Activated T-helper 2 cell treated with anti-CD3 and anti-CD28 coated beads, Interferon-gamma antibody, Interleukin-2, Interleukin-4, amounts not matched to agents 10 μg/mL and 5 μg/mL and 100 μg/mL, durations not matched to agents 14 hours and 24 hours and 36 hours (primary cell): ENCODE measurements at regions not wholly inside any gene's neighbourhood (a gene's known extent, or its start where the extent isn't known, plus 50 kb on each side); places are given as distances from the start of the nearest gene placed in this dataset.
"Not testable (repeated sequence)": the region's sequence is repeated elsewhere in the genome, so short reads cannot be mapped to it uniquely, and the experiment has no call there.

Experiments
- DNase-seq: peaks from one replicate; pipeline ENCODE4 v3.0.0; 2021; ENCODE audit warnings: low spot score
- H3K27ac Mint-ChIP-seq: one replicate; pipeline ENCODE4 v1.8.0; 2021; ENCODE audit warnings: mixed read lengths
- H3K27me3 Mint-ChIP-seq: one replicate; pipeline ENCODE4 v1.8.0; 2021; ENCODE audit warnings: low read depth, mixed read lengths
- H3K36me3 Mint-ChIP-seq: one replicate; pipeline ENCODE4 v1.8.0; 2021; ENCODE audit warnings: low read depth, mixed read lengths
- H3K4me1 Mint-ChIP-seq: one replicate; pipeline ENCODE4 v1.8.0; 2021; ENCODE audit warnings: low read depth, mixed read lengths
- H3K4me3 Mint-ChIP-seq: one replicate; pipeline ENCODE4 v1.8.0; 2021; ENCODE audit warnings: low read depth, mild to moderate bottlenecking, moderate library complexity, mixed read lengths
- H3K9me3 Mint-ChIP-seq: one replicate; pipeline ENCODE4 v1.8.0; 2021; ENCODE audit warnings: mixed read lengths
- intact Hi-C: fragments of 100-400 bp; cut with micrococcal nuclease; formaldehyde crosslinking; loops from one replicate; pipeline ENCODE4 v1.15.1; 2023

DNA sequence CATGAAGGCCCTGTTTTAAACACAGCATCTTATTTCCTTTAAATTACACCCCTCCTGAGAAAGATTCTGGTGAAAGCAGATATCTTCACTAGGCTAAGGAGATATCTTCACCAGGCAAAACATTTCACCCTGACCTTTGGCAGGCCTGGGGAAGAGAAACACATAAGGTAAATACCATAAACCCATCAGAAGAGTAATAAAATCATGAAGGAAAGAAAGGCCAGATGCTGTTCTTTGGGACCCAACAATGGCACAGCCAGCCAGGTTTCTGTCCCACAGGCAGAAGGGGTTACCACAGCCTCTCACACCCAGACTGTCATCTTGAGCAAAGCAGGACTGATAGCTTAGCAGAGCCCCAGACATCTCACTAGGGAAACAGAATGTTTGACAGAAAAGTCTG lies 125.4 kb downstream of the CCDC34 start:
- H3K36me3 Mint-ChIP-seq = no peaks in the 10 kb centered on the region
- H3K4me1 Mint-ChIP-seq = no peaks in the 10 kb centered on the region
- intact Hi-C loops = no loop called here
- H3K27me3 Mint-ChIP-seq = peaks cover 2% of the 10 kb centered on the region
- no peak overlapping the region for H3K27ac Mint-ChIP-seq
- H3K4me3 Mint-ChIP-seq = no peak overlapping the region
- H3K9me3 Mint-ChIP-seq = no peaks in the 10 kb centered on the region
- DNase-seq = no peak

DNA sequence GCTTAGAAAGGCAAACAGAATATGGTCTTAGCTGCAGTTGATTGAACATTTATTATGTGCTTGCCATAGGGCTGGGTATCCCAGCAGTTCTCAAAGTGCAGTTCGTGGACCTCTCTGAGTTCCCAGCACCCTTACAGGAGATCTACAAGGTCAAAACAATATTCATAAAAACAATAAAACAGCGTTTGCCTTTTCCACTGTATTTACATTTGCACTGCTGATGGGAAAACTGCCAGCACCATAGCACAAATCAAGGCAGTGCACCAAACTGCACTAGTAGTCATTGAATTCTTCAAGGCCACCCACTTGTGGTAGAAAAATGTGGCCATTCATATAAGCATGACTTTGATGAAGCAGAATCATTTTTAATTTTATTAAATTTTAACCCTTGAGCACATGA lies 128.1 kb downstream of the CCDC34 start:
- no peaks in the 10 kb centered on the region for H3K4me1 Mint-ChIP-seq
- H3K4me3 Mint-ChIP-seq = no peak overlapping the region
- H3K27me3 Mint-ChIP-seq = peaks cover 2% of the 10 kb centered on the region
- intact Hi-C loops = no loop called here
- DNase-seq = no peak
- no peaks in the 10 kb centered on the region for H3K9me3 Mint-ChIP-seq
- no peaks in the 10 kb centered on the region for H3K36me3 Mint-ChIP-seq
- H3K27ac Mint-ChIP-seq = no peak overlapping the region

DNA sequence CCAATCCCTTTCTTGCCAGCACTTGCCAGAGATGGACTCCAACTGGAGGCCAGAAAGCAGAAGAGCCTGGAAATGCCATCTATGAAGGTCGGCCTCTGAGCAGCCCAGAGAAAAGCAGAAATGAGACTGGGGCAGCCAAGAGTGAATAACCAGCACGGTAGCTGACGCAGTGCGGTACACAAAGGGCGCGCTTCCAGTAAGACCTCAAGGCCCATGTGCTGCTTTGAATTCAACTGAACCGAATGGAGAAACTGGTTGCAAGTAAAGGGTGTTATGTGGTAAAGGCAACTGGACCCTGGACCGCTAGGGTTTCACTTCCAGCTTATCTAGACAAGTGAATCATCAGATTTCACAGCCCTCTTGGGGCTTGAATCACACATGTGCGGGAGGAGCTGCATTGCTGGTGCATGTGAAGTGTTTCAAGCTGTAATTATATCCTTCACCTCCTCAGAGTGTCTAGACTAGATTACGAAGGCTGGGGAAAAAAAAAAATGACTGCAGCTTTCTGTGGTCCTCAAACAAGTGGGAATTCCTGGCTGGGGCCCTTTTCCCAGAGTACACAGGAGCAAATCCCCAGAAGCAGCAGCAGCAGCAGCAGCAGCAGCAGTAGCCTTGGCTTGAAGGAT lies 128.9 kb downstream of the CCDC34 start:
- DNase-seq = no peak
- Mint-ChIP-seq H3K4me3 (no peak overlapping the region), H3K4me1 (no peaks in the 10 kb centered on the region), H3K9me3 (no peaks in the 10 kb centered on the region), H3K36me3 (no peaks in the 10 kb centered on the region), H3K27ac (no peak overlapping the region), H3K27me3 (no peaks in the 10 kb centered on the region)
- intact Hi-C loops = no loop called here

DNA sequence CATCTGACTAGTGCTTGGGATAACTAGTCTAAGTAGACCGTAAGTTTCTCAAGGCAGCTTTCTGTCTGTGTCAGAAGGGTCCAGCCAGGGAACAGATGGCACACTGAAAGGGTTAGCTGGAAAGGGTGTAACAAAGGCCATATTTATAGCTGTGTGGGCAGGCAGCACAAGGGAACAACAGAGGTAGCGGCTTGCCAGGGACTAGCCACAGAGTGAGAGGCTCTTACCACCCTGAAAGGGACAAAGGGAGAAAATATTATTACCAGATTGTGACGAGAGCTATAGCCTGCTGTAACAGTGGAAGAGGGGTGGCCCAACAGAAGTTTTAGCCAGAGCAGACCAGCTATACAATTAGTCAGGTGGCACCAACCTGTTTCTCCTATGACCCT lies 129.4 kb downstream of the CCDC34 start:
- DNase-seq = no peak
- intact Hi-C loops = no loop called here
- no peaks in the 10 kb centered on the region for H3K27me3 Mint-ChIP-seq
- no peak overlapping the region for H3K4me3 Mint-ChIP-seq
- H3K4me1 Mint-ChIP-seq = no peaks in the 10 kb centered on the region
- no peak overlapping the region for H3K27ac Mint-ChIP-seq
- H3K9me3 Mint-ChIP-seq = no peaks in the 10 kb centered on the region
- no peaks in the 10 kb centered on the region for H3K36me3 Mint-ChIP-seq

DNA sequence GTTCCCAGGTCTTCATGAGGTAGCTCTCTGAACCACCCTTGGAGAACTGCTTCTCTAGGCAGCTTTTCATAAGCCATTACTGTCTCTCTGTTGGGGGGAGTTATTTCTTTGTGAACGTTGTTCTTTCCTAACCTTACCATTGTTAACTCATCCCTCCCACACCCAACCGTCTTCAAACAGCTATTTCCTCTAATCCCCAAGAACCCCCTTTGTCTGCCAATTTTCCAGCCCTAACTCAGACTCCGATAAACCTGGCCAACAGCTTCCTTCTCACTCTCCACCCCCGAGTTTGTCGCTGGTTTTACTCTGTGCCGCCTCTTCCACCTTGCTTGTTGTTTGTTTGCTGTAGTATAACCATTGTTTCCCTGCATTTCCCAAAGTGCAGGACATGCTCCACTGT lies 131.5 kb downstream of the CCDC34 start:
- Mint-ChIP-seq H3K4me1 (no peaks in the 10 kb centered on the region), H3K27ac (no peak overlapping the region), H3K9me3 (no peaks in the 10 kb centered on the region), H3K27me3 (no peaks in the 10 kb centered on the region), H3K36me3 (no peaks in the 10 kb centered on the region), H3K4me3 (no peak overlapping the region)
- intact Hi-C loops = no loop called here
- no peak for DNase-seq

DNA sequence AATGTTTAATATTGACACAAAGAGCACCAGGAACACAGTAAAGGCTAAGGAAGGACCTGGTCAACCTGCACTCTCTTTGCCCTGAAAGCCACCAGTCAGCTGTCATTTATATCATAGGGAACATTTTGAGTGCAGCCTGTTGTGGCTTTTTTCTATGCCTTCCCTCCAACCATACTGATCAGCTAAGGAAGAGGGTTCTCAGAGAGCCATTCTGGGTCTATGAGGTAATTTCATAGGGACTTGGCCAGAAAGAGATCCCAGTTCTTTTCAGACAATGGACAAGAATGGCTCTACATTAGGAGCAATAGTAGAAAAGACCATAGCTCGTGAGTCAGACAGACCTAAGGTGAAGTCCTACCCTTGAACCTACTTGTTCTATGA lies 132.8 kb downstream of the CCDC34 start:
- Mint-ChIP-seq H3K27ac (no peak overlapping the region), H3K27me3 (no peaks in the 10 kb centered on the region), H3K9me3 (no peaks in the 10 kb centered on the region), H3K4me3 (no peak overlapping the region), H3K4me1 (no peaks in the 10 kb centered on the region), H3K36me3 (no peaks in the 10 kb centered on the region)
- intact Hi-C loops = no loop called here
- DNase-seq = no peak

DNA sequence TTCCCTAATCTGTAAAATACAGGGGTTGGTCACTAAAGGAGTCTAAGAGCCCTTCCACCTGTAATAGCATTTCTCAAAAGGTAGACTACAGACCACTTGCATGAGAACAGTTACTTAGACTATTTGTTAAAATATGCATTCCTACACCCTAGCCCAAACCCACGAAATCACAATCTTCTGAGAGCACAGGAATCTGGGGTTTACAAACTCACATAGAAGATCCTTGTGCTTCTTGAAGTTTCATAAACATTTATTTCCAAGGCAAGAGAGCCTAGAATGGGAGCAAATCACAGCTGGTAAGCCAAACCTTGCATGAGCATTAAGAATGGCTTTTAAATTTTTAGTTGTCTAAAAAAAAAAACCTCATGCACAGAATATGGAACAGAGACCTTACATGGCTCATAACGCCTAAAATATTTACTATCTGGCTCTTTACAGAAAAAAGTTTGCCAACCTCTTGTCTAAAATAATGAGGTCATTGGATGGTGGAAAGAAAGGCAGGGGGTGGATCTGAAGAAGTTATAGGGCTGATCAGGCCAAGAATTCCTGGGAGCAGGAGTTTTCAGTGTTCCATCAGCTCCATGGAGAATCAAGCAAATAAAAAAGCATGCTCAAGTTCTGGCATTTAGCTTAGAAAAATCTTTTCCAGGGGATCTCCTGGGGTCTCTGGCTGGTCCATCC lies 133.4 kb downstream of the CCDC34 start:
- Mint-ChIP-seq H3K27me3 (no peaks in the 10 kb centered on the region), H3K27ac (no peak overlapping the region), H3K36me3 (no peaks in the 10 kb centered on the region), H3K4me3 (no peak overlapping the region), H3K9me3 (no peaks in the 10 kb centered on the region), H3K4me1 (no peaks in the 10 kb centered on the region)
- intact Hi-C loops = no loop called here
- no peak for DNase-seq

DNA sequence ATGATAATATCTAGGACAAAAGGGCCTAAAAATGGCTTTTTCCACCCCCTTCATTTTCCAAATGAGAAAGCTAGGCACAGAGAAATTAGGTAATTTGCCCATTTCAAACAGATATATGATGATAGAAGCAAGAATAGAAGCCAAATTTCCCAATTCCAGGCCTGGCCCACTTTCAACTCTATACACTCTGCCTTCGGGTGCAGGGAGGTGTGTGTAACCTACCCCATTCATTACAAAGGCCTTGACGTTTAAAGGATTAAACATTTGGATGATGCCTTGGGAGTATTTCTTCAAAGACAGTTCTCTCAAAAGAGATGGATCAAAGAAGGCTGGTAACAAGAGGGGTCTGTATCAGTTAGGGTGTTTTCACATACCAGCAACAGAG lies 134.1 kb downstream of the CCDC34 start:
- H3K4me1 Mint-ChIP-seq = no peaks in the 10 kb centered on the region
- intact Hi-C loops = no loop called here
- no peak for DNase-seq
- no peaks in the 10 kb centered on the region for H3K9me3 Mint-ChIP-seq
- no peaks in the 10 kb centered on the region for H3K36me3 Mint-ChIP-seq
- H3K27me3 Mint-ChIP-seq = no peaks in the 10 kb centered on the region
- no peak overlapping the region for H3K27ac Mint-ChIP-seq
- no peak overlapping the region for H3K4me3 Mint-ChIP-seq

DNA sequence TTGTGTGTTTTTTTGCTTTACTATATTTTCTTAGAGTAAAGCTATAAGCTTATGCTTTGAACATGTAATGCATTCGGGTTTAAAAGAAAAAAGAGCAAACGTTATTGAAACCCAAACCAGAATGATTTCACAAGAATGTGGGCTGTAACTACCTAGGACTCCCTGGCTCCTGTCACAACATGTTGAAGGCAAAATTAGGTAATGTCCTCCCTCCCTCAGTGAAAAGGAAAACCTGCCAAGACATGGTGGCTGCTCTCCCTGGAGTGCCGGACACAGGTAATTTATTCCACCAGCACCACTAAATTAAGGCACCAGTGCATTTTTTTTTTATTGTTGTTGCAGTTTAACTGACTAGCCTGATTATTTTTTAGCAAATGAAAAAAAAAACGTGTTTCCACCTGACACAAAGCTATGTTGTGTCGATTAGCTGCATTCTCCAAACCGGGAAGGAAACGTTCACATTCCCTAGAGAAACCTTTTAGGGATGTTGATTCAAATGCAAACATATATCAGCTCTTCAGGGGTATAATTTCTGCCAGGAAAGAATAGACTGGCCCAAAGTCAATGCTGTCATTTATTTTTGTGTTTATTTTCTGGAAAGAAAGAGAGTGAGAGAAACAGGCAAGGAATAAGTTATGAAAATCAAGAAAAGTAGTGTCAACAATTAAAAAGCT lies 134.6 kb downstream of the CCDC34 start:
- Mint-ChIP-seq H3K4me1 (no peaks in the 10 kb centered on the region), H3K4me3 (no peak overlapping the region), H3K36me3 (no peaks in the 10 kb centered on the region), H3K9me3 (no peaks in the 10 kb centered on the region), H3K27ac (no peak overlapping the region), H3K27me3 (no peaks in the 10 kb centered on the region)
- intact Hi-C loops = no loop called here
- DNase-seq = no peak

DNA sequence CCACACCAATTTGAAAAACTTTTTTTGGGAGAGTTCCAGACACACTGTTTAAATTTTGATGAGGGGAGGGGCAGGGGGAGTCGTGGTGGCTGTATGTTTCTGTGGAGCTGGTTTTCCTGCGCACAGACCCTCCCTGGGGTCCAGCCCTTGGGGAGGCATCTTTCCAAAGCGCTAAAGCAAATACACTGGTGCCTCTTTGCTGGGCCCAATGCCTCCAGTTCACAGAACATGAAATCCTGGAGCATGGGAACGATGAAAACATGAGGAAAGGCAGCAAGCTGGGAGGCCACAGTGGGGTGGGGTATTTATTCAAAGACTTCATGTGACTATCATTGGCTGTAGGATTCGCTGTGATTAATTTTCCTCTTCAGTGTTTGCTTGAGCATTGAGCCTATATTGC lies 135.3 kb downstream of the CCDC34 start:
- no peaks in the 10 kb centered on the region for H3K27me3 Mint-ChIP-seq
- no peaks in the 10 kb centered on the region for H3K9me3 Mint-ChIP-seq

DNA sequence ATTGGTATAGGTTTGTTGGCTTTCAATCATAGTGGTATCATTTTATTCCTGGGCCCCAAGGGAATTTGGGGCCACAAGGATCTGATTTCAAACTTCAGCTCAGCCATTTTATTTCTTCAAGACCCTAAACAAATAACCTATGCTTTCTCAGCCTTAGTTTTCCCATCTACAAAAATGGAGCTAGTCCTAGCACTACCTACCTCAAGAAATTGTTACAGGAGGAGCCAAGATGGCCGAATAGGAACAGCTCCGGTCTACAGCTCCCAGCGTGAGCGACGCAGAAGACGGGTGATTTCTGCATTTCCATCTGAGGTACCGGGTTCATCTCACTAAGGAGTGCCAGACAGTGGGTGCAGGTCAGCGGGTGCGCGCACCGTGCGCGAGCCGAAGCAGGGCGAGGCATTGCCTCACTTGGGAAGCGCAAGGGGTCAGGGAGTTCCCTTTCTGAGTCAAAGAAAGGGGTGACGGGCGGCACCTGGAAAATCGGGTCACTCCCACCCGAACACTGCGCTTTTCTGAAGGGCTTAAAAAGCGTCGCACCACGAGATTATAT lies 143.5 kb downstream of the CCDC34 start:
- H3K4me3 Mint-ChIP-seq, intact Hi-C loops, H3K27ac Mint-ChIP-seq, H3K4me1 Mint-ChIP-seq, H3K27me3 Mint-ChIP-seq, H3K9me3 Mint-ChIP-seq, DNase-seq, H3K36me3 Mint-ChIP-seq: not testable (repeated sequence)

More for the DNA sequence above, 135.3 kb downstream of the CCDC34 start:
- intact Hi-C loops = no loop called here
- H3K36me3 Mint-ChIP-seq = no peaks in the 10 kb centered on the region
- no peak overlapping the region for H3K27ac Mint-ChIP-seq
- H3K4me1 Mint-ChIP-seq = no peaks in the 10 kb centered on the region
- no peak overlapping the region for H3K4me3 Mint-ChIP-seq
- DNase-seq = no peak

DNA sequence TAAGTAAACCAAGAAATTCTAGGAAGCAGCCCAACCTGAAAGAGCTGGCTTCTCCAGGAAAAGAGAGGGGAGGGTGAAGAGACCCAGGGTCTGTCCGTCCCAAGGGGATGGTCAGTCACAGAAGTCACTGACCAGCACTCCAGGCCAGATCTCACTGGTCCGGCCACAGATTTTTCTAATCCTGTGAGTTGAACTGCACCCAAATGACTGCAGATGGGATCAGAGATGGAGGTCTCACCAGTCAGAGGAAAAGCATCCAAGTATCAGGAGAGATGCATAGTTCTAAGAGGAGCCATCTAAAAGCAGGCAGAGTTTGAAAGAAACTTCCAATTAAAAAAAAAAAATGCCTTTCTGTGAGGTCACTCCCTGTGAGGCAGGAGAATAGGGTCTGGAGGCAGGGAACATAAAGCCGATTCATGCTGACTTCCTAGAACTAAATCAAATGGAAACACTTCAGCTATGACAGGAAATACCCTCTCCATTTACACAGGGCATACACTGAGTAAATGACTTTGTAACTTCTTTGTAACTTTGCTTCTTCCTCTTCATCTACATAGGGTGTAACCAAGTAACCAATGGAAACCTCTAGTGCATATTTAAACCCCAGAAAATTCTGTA lies 144.5 kb downstream of the CCDC34 start:
- Mint-ChIP-seq H3K4me1 (no peaks in the 10 kb centered on the region), H3K36me3 (no peaks in the 10 kb centered on the region), H3K27me3 (no peaks in the 10 kb centered on the region), H3K9me3 (no peaks in the 10 kb centered on the region), H3K27ac (no peak overlapping the region), H3K4me3 (no peak overlapping the region)
- DNase-seq = no peak
- intact Hi-C loops = no loop called here

DNA sequence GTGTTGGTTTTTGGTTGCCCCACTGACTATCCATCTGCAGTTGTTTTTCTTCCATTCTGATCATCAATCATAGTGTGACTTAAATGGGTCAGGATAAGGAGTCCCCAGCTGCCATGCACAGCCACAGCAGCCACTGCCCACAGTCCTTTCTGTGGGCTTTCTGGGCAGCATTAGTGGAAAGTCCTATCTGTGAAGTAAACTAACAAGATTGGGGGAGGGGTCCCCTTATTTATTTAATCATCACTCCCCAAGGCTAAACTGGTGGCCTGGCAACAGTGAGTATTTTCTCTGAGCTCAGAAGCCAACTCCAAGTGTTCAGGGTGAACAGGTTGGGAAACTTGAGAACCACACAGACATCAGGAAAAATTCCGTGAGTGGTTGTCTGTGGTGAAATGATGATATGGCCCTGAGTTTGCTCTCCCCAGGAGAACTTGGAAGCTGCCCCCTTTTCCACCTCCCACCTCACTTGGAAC lies 145.0 kb downstream of the CCDC34 start:
- Mint-ChIP-seq H3K4me3 (no peak overlapping the region), H3K4me1 (no peaks in the 10 kb centered on the region), H3K36me3 (no peaks in the 10 kb centered on the region), H3K27me3 (no peaks in the 10 kb centered on the region), H3K9me3 (no peaks in the 10 kb centered on the region), H3K27ac (no peak overlapping the region)
- intact Hi-C loops = no loop called here
- DNase-seq = no peak
